Erythroblast (primary cell): ENCODE measurements at regions not wholly inside any gene's neighbourhood (a gene's known extent, or its start where the extent isn't known, plus 50 kb on each side); places are given as distances from the start of the nearest gene placed in this dataset.

ENCODE experiments used
- GATA1 ChIP-seq: IDR thresholded peaks from 2 replicates; pipeline ENCODE4 v1.6.1; 2011; ENCODE audit warnings: low read depth, mild to moderate bottlenecking, control low read depth, low read length, moderate library complexity
- POLR2A ChIP-seq: IDR thresholded peaks from 2 replicates; pipeline ENCODE4 v1.6.1; 2011; ENCODE audit warnings: mild to moderate bottlenecking, low read length

GRCh38 chr13:69291292-69291906, 816.2 kb upstream of the ATXN8OS start:
- TF ChIP-seq POLR2A (no peak), GATA1 (no peak)
